IMR-90 (cell line): ENCODE measurements at regions not wholly inside any gene's neighbourhood (a gene's known extent, or its start where the extent isn't known, plus 50 kb on each side); places are given as distances from the start of the nearest gene placed in this dataset.

Experiments
- CEBPB ChIP-seq: IDR thresholded peaks from 2 replicates; pipeline ENCODE4 v1.6.1; 2012; ENCODE audit warnings: low read depth, low read length, improper control_type of control experiment
- CTCF ChIP-seq: conservative IDR thresholded peaks from 2 replicates; pipeline ENCODE4 v1.5.1; 2012; ENCODE audit warnings: mild to moderate bottlenecking, low read depth, low read length, improper control_type of control experiment
- ELK1 ChIP-seq: fragments of 150-350 bp; IDR thresholded peaks from 2 replicates; pipeline ENCODE4 v1.6.1; 2016; ENCODE audit warnings: low read depth, mild to moderate bottlenecking, low read length, moderate library complexity, borderline replicate concordance
- MAFK ChIP-seq: IDR thresholded peaks from 2 replicates; pipeline ENCODE4 v1.6.1; 2012; ENCODE audit warnings: low read depth, low read length, improper control_type of control experiment
- POLR2A ChIP-seq: IDR thresholded peaks from 2 replicates; pipeline ENCODE4 v1.6.1; 2012; ENCODE audit warnings: mild to moderate bottlenecking, low read depth, low read length
- RAD21 ChIP-seq: IDR thresholded peaks from 2 replicates; pipeline ENCODE4 v1.6.1; 2012; ENCODE audit warnings: low read length, improper control_type of control experiment
- RFX5 ChIP-seq: IDR thresholded peaks from 2 replicates; pipeline ENCODE4 v1.8.0; 2012; ENCODE audit warnings: low read depth, mild to moderate bottlenecking, low read length, moderate library complexity

GRCh38 chr1:96587222-96587621 lies 134.4 kb upstream of the PTBP2 start:
- TF ChIP-seq POLR2A = no peak
- TF ChIP-seq MAFK = no peak
- TF ChIP-seq CTCF = no peak
- no peak for TF ChIP-seq RAD21
- no peak for TF ChIP-seq CEBPB
- no peak for TF ChIP-seq RFX5
- TF ChIP-seq ELK1 = no peak
